ENCODE measurements at regions not wholly inside any gene's neighbourhood (a gene's known extent, or its start where the extent isn't known, plus 50 kb on each side); places are given as distances from the start of the nearest gene placed in this dataset.

- H3K27ac ChIP-seq (ENCODE audit: low read length) = no peak overlapping the region
- H3K9me2 ChIP-seq (replicated peaks; ENCODE audit: insufficient read depth, low read length) = no peaks in the 10 kb centered on the region
- DNase-seq = no peak
- no peaks in the 10 kb centered on the region for H3K36me3 ChIP-seq (replicated peaks; ENCODE audit: insufficient read depth, low read length)
- no peak overlapping the region for H2AFZ ChIP-seq (ENCODE audit: low read length)
- H3F3A ChIP-seq (ENCODE audit: insufficient read depth, low read length) = no peaks in the 10 kb centered on the region
- H3K4me2 ChIP-seq (ENCODE audit: low read depth, low read length) = no peak overlapping the region
- no peak overlapping the region for H3K9ac ChIP-seq (ENCODE audit: low read length)
- H3K4me3 ChIP-seq (ENCODE audit: low read length) = no peak overlapping the region
- H4K20me1 ChIP-seq (ENCODE audit: insufficient read depth, low read length) = no peaks in the 10 kb centered on the region
- no peaks in the 10 kb centered on the region for H3K9me3 ChIP-seq (replicated peaks; ENCODE audit: insufficient read depth, low read length)
- no peaks in the 10 kb centered on the region for H3K4me1 ChIP-seq (ENCODE audit: low read length)
- no peaks in the 10 kb centered on the region for H3K79me2 ChIP-seq (ENCODE audit: low read length)
- no peaks in the 10 kb centered on the region for H3K27me3 ChIP-seq (replicated peaks; ENCODE audit: insufficient read depth, low read length)
- TF ChIP-seq EZH2 (optimal IDR thresholded peaks at IDR 0.05; ENCODE audit: low read depth, low read length) = no peak
- no peak for TF ChIP-seq CTCF (IDR thresholded peaks at IDR 0.05; ENCODE audit: low read length)
- TF ChIP-seq EZH2phosphoT487 (IDR thresholded peaks at IDR 0.05; ENCODE audit: low read length) = no peak
Observed at GRCh38 chr2:2638547-2639220, 307.6 kb upstream of the MYT1L start.

- Histone ChIP-seq H3K27me3 (replicated peaks; ENCODE audit: insufficient read depth, low read length) (no peaks in the 10 kb centered on the region), H3F3A (ENCODE audit: insufficient read depth, low read length) (no peaks in the 10 kb centered on the region), H3K4me2 (ENCODE audit: low read depth, low read length) (no peak overlapping the region), H3K9me2 (replicated peaks; ENCODE audit: insufficient read depth, low read length) (no peaks in the 10 kb centered on the region), H2AFZ (ENCODE audit: low read length) (no peak overlapping the region), H3K4me1 (ENCODE audit: low read length) (no peaks in the 10 kb centered on the region), H3K27ac (ENCODE audit: low read length) (no peak overlapping the region), H3K9ac (ENCODE audit: low read length) (no peak overlapping the region), H3K9me3 (replicated peaks; ENCODE audit: insufficient read depth, low read length) (no peaks in the 10 kb centered on the region), H4K20me1 (ENCODE audit: insufficient read depth, low read length) (no peaks in the 10 kb centered on the region), H3K4me3 (ENCODE audit: low read length) (no peak overlapping the region), H3K79me2 (ENCODE audit: low read length) (no peaks in the 10 kb centered on the region), H3K36me3 (replicated peaks; ENCODE audit: insufficient read depth, low read length) (no peaks in the 10 kb centered on the region)
- TF ChIP-seq EZH2phosphoT487 (IDR thresholded peaks at IDR 0.05; ENCODE audit: low read length) (no peak), CTCF (IDR thresholded peaks at IDR 0.05; ENCODE audit: low read length) (no peak), EZH2 (optimal IDR thresholded peaks at IDR 0.05; ENCODE audit: low read depth, low read length) (no peak)
- DNase-seq = no peak
Observed at GRCh38 chr2:2636813-2637212, 305.7 kb upstream of the MYT1L start.

- Histone ChIP-seq H3K36me3 (replicated peaks; ENCODE audit: insufficient read depth, low read length) (no peaks in the 10 kb centered on the region), H3K27me3 (replicated peaks; ENCODE audit: insufficient read depth, low read length) (no peaks in the 10 kb centered on the region), H3K4me2 (ENCODE audit: low read depth, low read length) (no peak overlapping the region), H3K4me3 (ENCODE audit: low read length) (no peak overlapping the region), H3K9me2 (replicated peaks; ENCODE audit: insufficient read depth, low read length) (no peaks in the 10 kb centered on the region), H2AFZ (ENCODE audit: low read length) (no peak overlapping the region), H3K79me2 (ENCODE audit: low read length) (no peaks in the 10 kb centered on the region), H4K20me1 (ENCODE audit: insufficient read depth, low read length) (no peaks in the 10 kb centered on the region), H3K9ac (ENCODE audit: low read length) (no peak overlapping the region), H3F3A (ENCODE audit: insufficient read depth, low read length) (no peaks in the 10 kb centered on the region), H3K4me1 (ENCODE audit: low read length) (no peaks in the 10 kb centered on the region), H3K9me3 (replicated peaks; ENCODE audit: insufficient read depth, low read length) (no peaks in the 10 kb centered on the region), H3K27ac (ENCODE audit: low read length) (no peak overlapping the region)
- DNase-seq = no peak
- TF ChIP-seq EZH2 (optimal IDR thresholded peaks at IDR 0.05; ENCODE audit: low read depth, low read length) = no peak
- no peak for TF ChIP-seq EZH2phosphoT487 (IDR thresholded peaks at IDR 0.05; ENCODE audit: low read length)
Observed at GRCh38 chr2:2635025-2635528, 304.0 kb upstream of the MYT1L start.

GRCh38 chr2:2633017-2633416, 301.9 kb upstream of the MYT1L start:
- Histone ChIP-seq H3F3A (ENCODE audit: insufficient read depth, low read length) (no peaks in the 10 kb centered on the region), H3K79me2 (ENCODE audit: low read length) (no peaks in the 10 kb centered on the region), H4K20me1 (ENCODE audit: insufficient read depth, low read length) (no peaks in the 10 kb centered on the region), H3K9me3 (replicated peaks; ENCODE audit: insufficient read depth, low read length) (no peaks in the 10 kb centered on the region), H3K9ac (ENCODE audit: low read length) (no peak overlapping the region), H3K36me3 (replicated peaks; ENCODE audit: insufficient read depth, low read length) (no peaks in the 10 kb centered on the region), H2AFZ (ENCODE audit: low read length) (no peak overlapping the region), H3K4me3 (ENCODE audit: low read length) (no peak overlapping the region), H3K27ac (ENCODE audit: low read length) (no peak overlapping the region), H3K27me3 (replicated peaks; ENCODE audit: insufficient read depth, low read length) (no peaks in the 10 kb centered on the region), H3K9me2 (replicated peaks; ENCODE audit: insufficient read depth, low read length) (no peaks in the 10 kb centered on the region), H3K4me2 (ENCODE audit: low read depth, low read length) (no peak overlapping the region), H3K4me1 (ENCODE audit: low read length) (no peaks in the 10 kb centered on the region)
- no peak for DNase-seq
- no peak for TF ChIP-seq EZH2 (optimal IDR thresholded peaks at IDR 0.05; ENCODE audit: low read depth, low read length)
- TF ChIP-seq EZH2phosphoT487 (IDR thresholded peaks at IDR 0.05; ENCODE audit: low read length) = no peak
- no peak for TF ChIP-seq CTCF (IDR thresholded peaks at IDR 0.05; ENCODE audit: low read length)

Measured in MM.1S (cell line).